H9 (cell line): ENCODE measurements at regions not wholly inside any gene's neighbourhood (a gene's known extent, or its start where the extent isn't known, plus 50 kb on each side); places are given as distances from the start of the nearest gene placed in this dataset.

Experiments
- DNase-seq: peaks from one replicate; pipeline ENCODE4 v3.0.0-alpha.2; 2017
- H2AFZ ChIP-seq: one replicate; pipeline ENCODE4 v1.6.1; 2013; ENCODE audit warnings: mild to moderate bottlenecking, low read length, control low read depth, moderate library complexity
- H2AK5ac ChIP-seq: 2 replicates; pipeline ENCODE4 v1.6.1; 2013; ENCODE audit warnings: low read length, control low read depth, mixed read lengths; ENCODE audit not compliant: insufficient read length
- H2BK120ac ChIP-seq: one replicate; pipeline ENCODE4 v1.6.1; 2013; ENCODE audit warnings: low read depth, mild to moderate bottlenecking, low read length, control low read depth, inconsistent platforms; ENCODE audit not compliant: poor library complexity, severe bottlenecking
- H2BK12ac ChIP-seq: 2 replicates; pipeline ENCODE4 v1.6.1; 2013; ENCODE audit warnings: low read length, control low read depth, mixed read lengths, low read depth; ENCODE audit not compliant: insufficient read length
- H2BK15ac ChIP-seq: 2 replicates; pipeline ENCODE4 v1.6.1; 2013; ENCODE audit warnings: low read depth, low read length, control low read depth
- H2BK20ac ChIP-seq: one replicate; pipeline ENCODE4 v1.6.1; 2013; ENCODE audit warnings: low read depth, mild to moderate bottlenecking, low read length, control low read depth, inconsistent platforms; ENCODE audit not compliant: poor library complexity, severe bottlenecking
- H2BK5ac ChIP-seq: 2 replicates; pipeline ENCODE4 v1.6.1; 2013; ENCODE audit warnings: low read length, control low read depth, mixed read lengths; ENCODE audit not compliant: insufficient read length
- H3K14ac ChIP-seq: 2 replicates; pipeline ENCODE4 v1.6.1; 2013; ENCODE audit warnings: low read length, control low read depth; ENCODE audit not compliant: insufficient read depth
- H3K18ac ChIP-seq: 2 replicates; pipeline ENCODE4 v1.6.1; 2013; ENCODE audit warnings: low read depth, mild to moderate bottlenecking, mixed read lengths, low read length, control low read depth; ENCODE audit not compliant: insufficient read length
- H3K23ac ChIP-seq: 2 replicates; pipeline ENCODE4 v1.6.1; 2013; ENCODE audit warnings: low read length, control low read depth, mixed read lengths, low read depth; ENCODE audit not compliant: insufficient read length
- H3K23me2 ChIP-seq: 2 replicates; pipeline ENCODE4 v1.6.1; 2013; ENCODE audit warnings: low read depth, mild to moderate bottlenecking, mixed read lengths, low read length, control low read depth; ENCODE audit not compliant: insufficient read length, poor library complexity, severe bottlenecking
- H3K27ac ChIP-seq: 2 replicates; pipeline ENCODE4 v1.5.1; 2013; ENCODE audit warnings: low read length, control low read depth, mixed read lengths, low read depth; ENCODE audit not compliant: insufficient read length
- H3K27me3 ChIP-seq: 2 replicates; pipeline ENCODE4 v1.6.1; 2013; ENCODE audit warnings: low read length, control low read depth, inconsistent platforms; ENCODE audit not compliant: insufficient read depth
- H3K4ac ChIP-seq: 2 replicates; pipeline ENCODE4 v1.6.1; 2013; ENCODE audit warnings: low read depth, mild to moderate bottlenecking, control low read depth, inconsistent platforms, low read length, moderate library complexity
- H3K4me1 ChIP-seq: 2 replicates; pipeline ENCODE4 v1.6.1; 2013; ENCODE audit warnings: low read length, control low read depth, inconsistent platforms; ENCODE audit not compliant: insufficient read depth
- H3K4me2 ChIP-seq: 2 replicates; pipeline ENCODE4 v1.6.1; 2013; ENCODE audit warnings: low read length, control low read depth, mixed read lengths; ENCODE audit not compliant: insufficient read length, insufficient read depth
- H3K56ac ChIP-seq: 2 replicates; pipeline ENCODE4 v1.6.1; 2013; ENCODE audit warnings: low read depth, mild to moderate bottlenecking, mixed read lengths, low read length, control low read depth; ENCODE audit not compliant: insufficient read length
- H3K79me1 ChIP-seq: 2 replicates; pipeline ENCODE4 v1.6.1; 2013; ENCODE audit warnings: low read depth, mild to moderate bottlenecking, moderate library complexity, low read length, control low read depth, inconsistent platforms; ENCODE audit not compliant: insufficient read depth, poor library complexity, severe bottlenecking
- H3K79me2 ChIP-seq: 2 replicates; pipeline ENCODE4 v1.6.1; 2013; ENCODE audit warnings: low read length, control low read depth, inconsistent platforms; ENCODE audit not compliant: insufficient read depth
- H3K9ac ChIP-seq: 2 replicates; pipeline ENCODE4 v1.6.1; 2013; ENCODE audit warnings: low read length, control low read depth, mixed read lengths; ENCODE audit not compliant: insufficient read length; ENCODE audit errors: extremely low read depth
- H3K9me3 ChIP-seq: one replicate; pipeline ENCODE4 v1.6.1; 2013; ENCODE audit warnings: low read depth, low read length, inconsistent platforms; ENCODE audit not compliant: control insufficient read depth
- H3T11ph ChIP-seq: one replicate; pipeline ENCODE4 v1.6.1; 2013; ENCODE audit warnings: mild to moderate bottlenecking, low read length, control low read depth, inconsistent platforms
- H4K20me1 ChIP-seq: one replicate; pipeline ENCODE4 v1.6.1; 2013; ENCODE audit not compliant: control insufficient read depth, insufficient read length, insufficient read depth
- H4K5ac ChIP-seq: 2 replicates; pipeline ENCODE4 v1.6.1; 2013; ENCODE audit warnings: low read depth, mild to moderate bottlenecking, mixed read lengths, low read length, control low read depth; ENCODE audit not compliant: insufficient read length
- H4K8ac ChIP-seq: replicated peaks from 2 replicates; pipeline ENCODE4 v1.6.1; 2013; ENCODE audit warnings: low read length, control low read depth, mixed read lengths, low read depth; ENCODE audit not compliant: insufficient read length
- H4K91ac ChIP-seq: 2 replicates; pipeline ENCODE4 v1.6.1; 2013; ENCODE audit warnings: low read depth, mild to moderate bottlenecking, moderate library complexity, mixed read lengths, low read length, control low read depth; ENCODE audit not compliant: insufficient read length
- H3K27ac Mint-ChIP-seq, 3 experiments: 2 replicates in 2 of 3; 3 replicates in 1 of 3; pipeline ENCODE4 v1.8.0; 2020 to 2021; ENCODE audit warnings: mixed read lengths in 3 of 3, mild to moderate bottlenecking in 1 of 3, moderate library complexity in 1 of 3
- H3K27me3 Mint-ChIP-seq: 2 replicates; pipeline ENCODE4 v1.8.0; 2021; ENCODE audit warnings: low read depth, mild to moderate bottlenecking, moderate library complexity, mixed read lengths
- H3K36me3 Mint-ChIP-seq, 3 experiments: 2 replicates in 2 of 3; 3 replicates in 1 of 3; pipeline ENCODE4 v1.8.0; 2020 to 2021; ENCODE audit warnings: low read depth in 3 of 3, mixed read lengths in 3 of 3; ENCODE audit not compliant: insufficient read depth in 1 of 3
- H3K4me1 Mint-ChIP-seq, 2 experiments: 2 replicates each; pipeline ENCODE4 v1.8.0; 2020; ENCODE audit warnings: mixed read lengths in 2 of 2
- H3K4me3 Mint-ChIP-seq, 2 experiments: 2 replicates in 1 of 2; 3 replicates in 1 of 2; pipeline ENCODE4 v1.8.0; 2020 to 2021; ENCODE audit warnings: mild to moderate bottlenecking in 2 of 2, mixed read lengths in 2 of 2, moderate library complexity in 1 of 2
- H3K9me3 Mint-ChIP-seq, 2 experiments: 2 replicates in 1 of 2; 3 replicates in 1 of 2; pipeline ENCODE4 v1.8.0; 2020; ENCODE audit warnings: mild to moderate bottlenecking in 2 of 2, mixed read lengths in 2 of 2, moderate library complexity in 1 of 2
- WGBS: extraction: QIAGEN DNeasy Blood & Tissue Kit; methylation state at CpG from one replicate; pipeline ENCODE4 v1.1.7; 2013; ENCODE audit warnings: missing lambda C conversion rate, low lambda C conversion rate, mixed read lengths; ENCODE audit not compliant: insufficient read length; ENCODE audit errors: extremely low coverage; 5-methylcytosine and 5-hydroxymethylcytosine counted together
- TF ChIP-seq, protein P1 (sequence below): fragments of 200-600 bp; sonication (generic); conservative IDR thresholded peaks from 3 replicates; pipeline ENCODE4 v1.8.0; 2021; ENCODE audit warnings: antibody characterized with exemption, mild to moderate bottlenecking

DNA sequence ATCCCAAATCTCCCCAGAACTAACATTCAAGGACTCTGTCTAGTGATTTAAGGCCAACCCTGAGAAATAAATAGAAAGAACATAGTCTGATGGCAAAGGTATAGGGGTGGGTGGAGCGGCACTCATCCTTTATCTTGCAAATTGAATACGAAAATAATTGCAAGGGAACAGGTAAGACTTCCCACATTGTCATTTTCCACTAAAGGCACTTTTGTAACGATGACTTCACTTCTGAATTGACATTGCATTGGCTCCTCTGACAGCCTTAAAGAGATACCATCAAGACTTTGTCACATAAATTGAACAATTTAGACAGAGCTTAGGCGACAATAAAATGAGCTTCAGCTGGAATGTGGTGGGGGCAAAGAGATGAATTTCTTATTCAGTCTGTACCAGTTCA, 75.3 kb upstream of the PLCL2 start:
- H3K56ac ChIP-seq = no peak overlapping the region
- H3K9ac ChIP-seq = no peak overlapping the region
- no peak overlapping the region for H3K4ac ChIP-seq
- H3K9me3 Mint-ChIP-seq = peaks cover 0 to 5% of the 10 kb centered on the region in 2 experiments; a peak in 3 of 5 replicates
- peaks cover 0 to 17% (median 5%) of the 10 kb centered on the region in 3 experiments; a peak in 4 of 7 replicates for H3K36me3 Mint-ChIP-seq
- no peak overlapping the region for H2BK5ac ChIP-seq
- no peaks in the 10 kb centered on the region for H3K79me1 ChIP-seq
- no peak overlapping the region for H3K23ac ChIP-seq
- H2BK12ac ChIP-seq = no peak overlapping the region
- no peak overlapping the region for H4K8ac ChIP-seq
- no peak overlapping the region for H2BK15ac ChIP-seq
- H4K5ac ChIP-seq = no peak overlapping the region
- H3T11ph ChIP-seq = no peak overlapping the region
- no peak overlapping the region for H3K4me2 ChIP-seq
- WGBS = no CpG with 5 or more reads among the region's 4 CpGs
- TF ChIP-seq, protein P1, sequence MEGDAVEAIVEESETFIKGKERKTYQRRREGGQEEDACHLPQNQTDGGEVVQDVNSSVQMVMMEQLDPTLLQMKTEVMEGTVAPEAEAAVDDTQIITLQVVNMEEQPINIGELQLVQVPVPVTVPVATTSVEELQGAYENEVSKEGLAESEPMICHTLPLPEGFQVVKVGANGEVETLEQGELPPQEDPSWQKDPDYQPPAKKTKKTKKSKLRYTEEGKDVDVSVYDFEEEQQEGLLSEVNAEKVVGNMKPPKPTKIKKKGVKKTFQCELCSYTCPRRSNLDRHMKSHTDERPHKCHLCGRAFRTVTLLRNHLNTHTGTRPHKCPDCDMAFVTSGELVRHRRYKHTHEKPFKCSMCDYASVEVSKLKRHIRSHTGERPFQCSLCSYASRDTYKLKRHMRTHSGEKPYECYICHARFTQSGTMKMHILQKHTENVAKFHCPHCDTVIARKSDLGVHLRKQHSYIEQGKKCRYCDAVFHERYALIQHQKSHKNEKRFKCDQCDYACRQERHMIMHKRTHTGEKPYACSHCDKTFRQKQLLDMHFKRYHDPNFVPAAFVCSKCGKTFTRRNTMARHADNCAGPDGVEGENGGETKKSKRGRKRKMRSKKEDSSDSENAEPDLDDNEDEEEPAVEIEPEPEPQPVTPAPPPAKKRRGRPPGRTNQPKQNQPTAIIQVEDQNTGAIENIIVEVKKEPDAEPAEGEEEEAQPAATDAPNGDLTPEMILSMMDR = no peak
- H3K14ac ChIP-seq = no peak overlapping the region
- H3K18ac ChIP-seq = no peak overlapping the region
- peaks cover 3% of the 10 kb centered on the region; the same call in 1 of the 2 replicates for H3K27me3 Mint-ChIP-seq
- no peak overlapping the region for H2AFZ ChIP-seq
- no peaks in the 10 kb centered on the region for H3K9me3 ChIP-seq
- no peak overlapping the region for H4K91ac ChIP-seq
- no peak overlapping the region for H3K4me3 Mint-ChIP-seq
- no peak overlapping the region for H2BK120ac ChIP-seq
- H3K27ac ChIP-seq = no peak overlapping the region
- H3K4me1 Mint-ChIP-seq = peaks cover 33 to 40% of the 10 kb centered on the region in 2 experiments
- H3K23me2 ChIP-seq = no peaks in the 10 kb centered on the region
- DNase-seq = no peak
- no peak overlapping the region for H2AK5ac ChIP-seq
- H3K27me3 ChIP-seq = no peaks in the 10 kb centered on the region
- H4K20me1 ChIP-seq = no peaks in the 10 kb centered on the region
- no peaks in the 10 kb centered on the region for H3K79me2 ChIP-seq
- H2BK20ac ChIP-seq = no peak overlapping the region
- H3K4me1 ChIP-seq = peaks cover 6% of the 10 kb centered on the region; the same call in 1 of the 2 replicates
- 0 out of 7 replicates have a peak overlapping the region, but pooled peaks of 1 of the 3 experiments have one; percentile 11 for H3K27ac Mint-ChIP-seq
